ENCODE measurements at regions not wholly inside any gene's neighbourhood (a gene's known extent, or its start where the extent isn't known, plus 50 kb on each side); places are given as distances from the start of the nearest gene placed in this dataset.

DNA sequence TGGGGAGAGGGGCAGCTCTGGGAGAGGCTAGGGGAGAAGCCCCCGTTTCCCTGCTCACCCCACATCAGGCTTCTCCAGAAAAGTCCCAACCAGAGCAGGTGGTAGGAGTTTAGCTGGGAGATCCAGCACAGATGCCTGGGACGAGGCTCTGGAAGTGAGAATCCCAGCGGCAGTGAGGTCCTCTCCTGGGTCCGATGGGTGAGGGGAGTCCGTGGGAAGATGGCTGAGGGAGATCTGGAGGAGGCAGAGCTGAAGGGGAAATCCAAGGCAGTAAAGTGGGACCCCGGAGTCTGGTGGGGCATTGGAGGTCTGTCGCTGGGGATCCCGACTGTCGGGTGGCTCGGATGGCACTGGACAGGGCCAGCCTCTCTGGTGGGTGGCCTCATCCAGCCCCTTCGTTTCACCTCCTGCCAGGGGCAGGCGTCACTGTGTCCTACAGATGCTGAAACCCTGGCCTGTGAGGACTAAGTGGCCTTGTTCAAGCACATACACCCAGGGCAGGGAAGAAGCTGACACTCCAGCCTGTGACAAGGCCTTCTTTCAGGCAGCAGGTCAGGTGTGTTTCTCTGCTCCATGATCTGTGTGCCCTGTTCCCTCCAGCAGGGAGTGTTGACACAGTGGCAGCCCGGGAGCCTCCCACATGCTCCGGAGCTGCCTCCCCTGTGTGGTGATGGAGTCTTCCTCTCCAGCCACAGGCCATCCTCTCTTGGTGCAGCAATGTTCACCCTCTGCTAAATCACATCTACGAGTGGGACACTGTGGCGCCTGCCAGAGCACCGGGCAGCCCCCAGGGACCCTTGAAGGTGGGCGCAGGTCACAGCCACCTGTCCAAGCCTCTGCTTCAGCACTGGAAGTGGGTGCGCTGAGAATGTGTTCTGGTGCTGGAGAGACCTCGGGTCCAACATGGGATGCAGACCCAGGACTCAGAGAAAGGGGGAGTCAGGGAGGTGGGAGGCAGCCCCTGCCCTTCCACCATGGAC lies 850.8 kb downstream of the BRD1 start:
- no peak for DNase-seq

DNA sequence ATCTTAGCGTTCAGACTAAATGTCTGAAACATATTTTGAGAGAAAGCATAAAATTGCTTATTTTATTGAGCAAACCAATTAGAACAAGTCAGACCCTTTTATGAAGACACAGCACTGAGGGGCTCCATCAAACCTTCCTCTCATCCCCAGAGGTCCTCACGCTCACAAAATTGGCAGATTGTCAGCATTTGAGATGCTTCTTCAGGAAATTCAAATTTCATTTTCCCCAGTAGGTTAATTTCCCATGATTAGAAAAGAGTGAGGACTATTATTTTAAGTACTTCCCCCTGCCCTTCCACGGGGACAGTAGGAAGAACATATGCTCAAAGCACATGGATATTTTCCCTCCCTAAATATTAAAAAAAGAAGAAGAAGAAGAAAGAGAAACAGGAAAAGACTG lies 851.8 kb downstream of the BRD1 start:
- DNase-seq: no peak

- DNase-seq: no peak
Measured at GRCh38 chr22:48975316-48975741, 852.3 kb downstream of the BRD1 start.

DNA sequence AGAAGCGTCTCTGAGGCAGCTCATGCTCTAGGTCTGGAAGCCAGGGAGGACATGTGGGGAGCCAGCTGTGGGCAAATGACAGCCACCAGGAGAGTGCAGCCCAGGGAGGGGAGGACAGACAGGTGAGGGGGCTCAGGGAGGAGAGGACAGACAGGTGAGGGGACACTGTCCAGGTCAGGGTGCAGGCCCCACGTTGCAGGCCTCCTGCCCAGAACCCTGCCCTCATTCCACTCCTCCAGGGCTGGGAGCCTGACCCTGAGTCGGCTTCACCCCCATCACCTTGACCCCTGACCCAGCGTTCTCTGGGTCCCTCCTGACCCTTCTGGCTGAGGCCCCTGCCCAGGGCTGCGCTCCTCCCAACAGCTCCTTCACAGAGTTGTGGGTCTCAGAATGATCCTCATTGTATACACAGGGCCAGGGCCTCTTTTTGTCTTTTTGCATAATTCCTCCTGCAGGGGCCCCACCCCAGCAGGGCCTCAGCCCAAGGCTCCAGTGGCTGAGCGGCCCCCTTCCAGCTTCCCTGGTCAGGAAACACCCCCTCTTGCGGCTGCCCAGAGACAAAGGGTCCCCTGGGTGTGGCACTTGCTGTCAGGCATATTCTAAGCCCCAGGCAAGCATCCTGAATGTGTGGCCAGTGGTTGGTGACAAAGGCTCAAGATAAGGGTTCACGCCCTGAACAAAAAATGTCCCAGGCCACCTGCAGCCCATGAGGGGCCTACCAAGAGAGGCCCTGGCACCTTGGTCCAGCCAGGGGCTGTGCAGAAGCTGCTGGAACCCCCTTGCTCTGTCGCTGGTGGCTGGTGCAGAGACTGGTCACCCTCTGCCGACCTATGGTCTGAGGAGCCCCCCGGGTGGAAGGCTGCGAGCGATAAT lies 853.0 kb downstream of the BRD1 start:
- no peak for DNase-seq

DNA sequence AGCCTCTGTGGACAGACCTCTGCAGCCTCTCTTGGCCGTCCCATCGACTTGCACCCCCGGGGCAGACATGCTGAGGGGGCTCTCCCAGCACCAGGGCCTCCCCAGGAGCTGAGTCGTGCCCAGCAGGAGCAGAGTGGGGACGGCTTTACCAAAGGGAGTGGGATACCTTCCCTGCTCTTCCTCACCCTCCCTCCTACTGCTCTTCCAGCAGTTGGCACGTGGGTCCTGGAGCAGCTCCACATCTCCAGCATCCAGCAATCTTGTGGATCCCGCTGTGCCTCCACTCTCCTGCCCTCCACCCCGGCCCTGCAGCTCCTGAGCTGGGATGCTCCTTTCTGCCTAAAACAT lies 854.0 kb downstream of the BRD1 start:
- no peak for DNase-seq

DNA sequence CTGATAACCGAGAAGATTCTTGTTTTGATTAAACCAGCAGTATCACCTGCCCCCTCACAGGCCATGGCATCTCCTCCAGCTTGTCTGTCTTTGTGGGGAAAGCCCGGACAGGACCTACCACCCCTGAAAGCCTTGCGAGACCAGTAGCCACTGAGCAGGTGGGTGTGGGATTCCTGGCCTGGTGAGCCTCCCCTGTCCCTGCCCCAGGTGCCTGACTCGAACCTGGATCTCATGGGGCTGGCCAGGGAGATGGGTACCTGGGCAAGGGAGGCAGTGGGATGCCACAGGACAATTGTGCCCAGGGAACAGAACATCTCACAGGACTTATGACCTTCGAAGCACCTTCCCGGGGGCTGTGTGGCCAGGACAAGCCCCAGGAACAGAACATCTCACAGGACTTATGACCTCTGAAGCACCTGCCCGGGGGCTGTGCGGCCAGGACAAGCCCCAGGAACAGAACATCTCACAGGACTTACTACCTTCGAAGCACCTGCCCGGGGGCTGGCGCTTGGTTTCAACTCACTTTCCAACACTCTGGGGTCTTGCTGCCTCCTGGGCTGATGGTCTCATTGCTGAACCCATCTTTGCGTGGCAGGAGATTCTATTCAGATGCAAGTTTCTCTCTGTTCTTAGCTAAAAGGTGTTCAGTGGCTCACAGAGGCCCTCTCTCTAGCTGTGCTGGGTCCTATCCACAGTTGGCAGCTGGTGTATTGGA lies 854.5 kb downstream of the BRD1 start:
- no peak for DNase-seq

DNA sequence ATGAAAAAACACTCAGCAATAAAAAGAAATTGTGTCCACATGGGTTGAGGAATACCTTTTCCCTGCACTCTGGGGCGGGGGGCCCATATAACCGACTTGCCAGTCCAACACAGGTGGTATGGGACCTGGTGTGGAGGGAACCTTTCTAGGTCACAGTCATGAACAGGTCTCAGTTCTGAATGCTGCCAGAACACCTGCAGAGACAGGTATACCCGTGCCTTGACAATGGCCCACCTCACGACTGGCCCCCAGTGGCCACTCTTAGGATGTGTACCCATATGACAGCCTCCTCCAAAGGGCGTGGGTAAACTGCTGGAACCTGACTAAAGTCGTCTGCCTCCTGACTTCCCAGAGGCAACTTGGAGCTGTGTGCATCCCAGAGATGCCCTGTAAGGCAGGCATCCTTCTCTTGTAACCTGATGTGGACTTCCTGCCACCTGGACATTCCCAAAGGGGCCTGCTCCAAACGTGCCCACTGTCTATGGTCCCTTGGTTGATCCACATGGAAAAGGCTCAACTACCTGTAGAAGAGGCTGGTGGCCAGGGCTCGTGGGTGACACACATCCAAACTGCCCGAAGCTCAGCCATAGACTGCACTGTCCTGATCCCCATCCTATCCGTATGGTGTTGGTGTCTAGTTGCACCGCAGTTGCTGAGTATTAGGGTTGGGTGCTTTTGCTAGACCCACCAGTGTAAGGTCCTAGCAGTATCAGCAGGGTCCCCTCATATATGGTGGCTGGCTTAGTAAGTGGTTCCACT lies 859.3 kb downstream of the BRD1 start:
- DNase-seq: no peak

GRCh38 chr22:48963405-48963804 lies 864.3 kb downstream of the BRD1 start:
- DNase-seq: no peak

- DNase-seq: no peak
Measured at GRCh38 chr22:48961705-48962104, 866.0 kb downstream of the BRD1 start.

- DNase-seq: no peak
Measured at GRCh38 chr22:48960980-48961660, 866.6 kb downstream of the BRD1 start.

DNA sequence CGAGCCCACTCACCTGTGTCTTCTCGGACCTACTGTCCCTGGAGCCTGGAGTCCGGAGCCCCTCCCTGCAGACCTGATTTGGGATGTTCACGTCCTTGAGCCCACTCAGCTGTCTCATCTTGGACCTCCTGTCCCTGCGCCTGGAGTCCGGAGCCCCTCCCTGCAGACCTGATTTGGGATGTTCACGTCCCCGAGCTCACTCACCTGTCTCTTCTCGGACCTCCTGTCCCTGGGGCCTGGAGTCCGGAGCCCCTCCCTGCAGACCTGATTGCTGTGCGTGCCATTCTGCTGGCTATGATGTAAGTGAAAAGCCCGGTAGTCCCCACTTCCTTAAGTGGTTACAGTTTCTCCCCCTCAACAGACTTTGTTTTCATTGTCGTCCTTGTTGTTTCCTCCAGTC lies 867.1 kb downstream of the BRD1 start:
- no peak for DNase-seq

- no peak for DNase-seq
Measured at GRCh38 chr22:48959496-48959895, 868.2 kb downstream of the BRD1 start.

GRCh38 chr22:48957987-48958321 lies 869.7 kb downstream of the BRD1 start:
- DNase-seq: no peak

DNA sequence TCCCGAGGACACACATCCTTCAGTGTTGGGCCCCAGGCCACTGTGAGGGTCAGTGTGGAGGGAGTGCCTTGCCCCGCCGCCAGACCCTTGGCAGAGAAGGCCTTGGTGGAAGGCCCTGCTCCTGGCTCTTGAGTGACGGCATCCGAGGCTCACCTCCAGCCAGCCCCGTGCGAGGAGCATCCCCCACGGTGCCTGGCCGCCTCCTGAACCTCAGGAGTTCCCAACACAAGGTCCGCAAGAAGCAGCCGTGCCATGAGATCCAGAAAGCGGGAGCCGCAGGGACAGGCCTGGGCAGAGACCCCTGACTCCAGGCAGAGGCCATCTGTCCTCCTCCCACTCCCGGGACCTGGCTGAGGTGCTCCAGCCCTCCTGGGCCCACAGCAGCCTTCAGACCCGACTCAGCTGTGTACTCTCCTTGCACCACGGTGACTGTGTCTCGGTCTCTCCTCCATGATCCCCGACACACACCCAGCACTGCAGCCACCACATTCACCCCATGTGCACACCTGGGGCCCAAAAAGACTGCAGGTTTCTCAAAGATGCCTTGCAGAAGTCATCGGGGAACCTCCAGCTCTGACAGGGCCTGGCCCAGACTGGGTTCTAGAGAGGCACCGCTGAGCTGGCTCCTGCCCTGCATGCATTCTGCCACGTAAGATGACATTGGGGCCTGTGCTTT lies 870.2 kb downstream of the BRD1 start:
- DNase-seq: no peak

- no peak for DNase-seq
Measured at GRCh38 chr22:48955351-48956311, 872.0 kb downstream of the BRD1 start.

DNA sequence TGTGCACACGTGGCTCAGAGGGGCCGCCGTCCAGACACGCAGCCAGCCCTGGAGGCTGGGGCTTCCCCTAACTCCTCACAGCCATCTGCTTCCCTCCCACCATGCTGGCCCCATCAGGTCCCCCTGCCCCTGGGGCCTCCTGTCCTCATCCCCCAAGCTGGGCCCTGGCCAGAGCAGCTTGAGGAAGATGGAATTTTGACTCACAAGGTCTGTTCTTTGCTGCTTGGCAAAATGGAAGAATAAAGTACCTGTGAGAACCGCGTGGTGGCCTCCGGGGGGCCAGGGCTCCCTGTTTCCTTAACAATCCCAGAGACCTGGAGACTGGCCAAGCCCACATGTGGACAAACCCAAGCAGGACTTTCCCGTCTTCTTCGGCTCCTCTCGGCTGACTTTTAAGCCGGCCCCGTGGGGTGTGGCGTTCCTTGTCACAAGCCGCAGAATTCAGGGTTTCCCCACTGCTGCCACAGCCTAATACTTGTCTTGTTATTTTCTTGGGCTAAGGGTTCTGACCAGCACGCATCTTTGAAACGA lies 872.8 kb downstream of the BRD1 start:
- DNase-seq: no peak

- DNase-seq: no peak
Measured at GRCh38 chr22:48953830-48954229, 873.8 kb downstream of the BRD1 start.

DNA sequence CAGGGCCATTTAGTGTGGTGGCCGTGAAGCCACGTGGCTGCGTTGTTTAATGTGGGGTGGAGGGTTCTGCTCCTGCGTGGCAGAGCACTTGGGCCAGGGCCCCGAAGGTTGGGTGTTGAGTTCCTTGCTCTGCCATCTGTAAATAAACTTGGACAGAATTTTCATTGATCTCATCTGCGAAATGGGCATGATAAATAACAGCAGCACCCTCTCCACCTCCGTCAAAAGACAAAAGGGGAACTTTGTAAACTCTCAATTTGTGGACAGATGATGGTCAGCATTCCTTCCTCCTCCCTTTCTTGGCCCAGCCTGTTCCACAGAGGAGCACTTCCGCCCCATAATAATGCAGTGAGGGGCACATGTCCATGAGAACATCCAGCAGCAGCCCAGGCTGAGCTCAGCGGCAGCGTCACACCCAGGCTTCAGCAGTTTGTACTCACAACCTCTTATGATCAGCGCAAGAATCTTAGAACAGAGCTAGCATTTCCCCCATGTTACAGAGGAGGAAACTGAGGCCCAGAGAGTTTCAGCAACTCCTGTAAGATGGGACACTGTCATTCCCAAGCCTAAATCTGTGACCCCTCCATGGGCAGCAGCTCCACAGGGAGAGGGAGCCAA lies 874.5 kb downstream of the BRD1 start:
- DNase-seq: no peak
